ENCODE measurements at regions not wholly inside any gene's neighbourhood (a gene's known extent, or its start where the extent isn't known, plus 50 kb on each side); places are given as distances from the start of the nearest gene placed in this dataset.

GRCh38 chr1:104136621-104137020 lies 386.9 kb downstream of the AMY1C start:
- TF ChIP-seq CTCF (conservative IDR thresholded peaks at IDR 0.05; ENCODE audit: low read length), result no peak
- DNase-seq (ENCODE audit: low read depth), result no peak

GRCh38 chr1:104156738-104157137 lies 407.0 kb downstream of the AMY1C start:
- no peak for TF ChIP-seq CTCF (conservative IDR thresholded peaks at IDR 0.05; ENCODE audit: low read length)
- DNase-seq (ENCODE audit: low read depth), result no peak
- no peak overlapping the region for H3K4me3 ChIP-seq (ENCODE audit: low read length)

More at GRCh38 chr1:104136621-104137020, 386.9 kb downstream of the AMY1C start:
- no peak overlapping the region for H3K4me3 ChIP-seq (ENCODE audit: low read length)

DNA sequence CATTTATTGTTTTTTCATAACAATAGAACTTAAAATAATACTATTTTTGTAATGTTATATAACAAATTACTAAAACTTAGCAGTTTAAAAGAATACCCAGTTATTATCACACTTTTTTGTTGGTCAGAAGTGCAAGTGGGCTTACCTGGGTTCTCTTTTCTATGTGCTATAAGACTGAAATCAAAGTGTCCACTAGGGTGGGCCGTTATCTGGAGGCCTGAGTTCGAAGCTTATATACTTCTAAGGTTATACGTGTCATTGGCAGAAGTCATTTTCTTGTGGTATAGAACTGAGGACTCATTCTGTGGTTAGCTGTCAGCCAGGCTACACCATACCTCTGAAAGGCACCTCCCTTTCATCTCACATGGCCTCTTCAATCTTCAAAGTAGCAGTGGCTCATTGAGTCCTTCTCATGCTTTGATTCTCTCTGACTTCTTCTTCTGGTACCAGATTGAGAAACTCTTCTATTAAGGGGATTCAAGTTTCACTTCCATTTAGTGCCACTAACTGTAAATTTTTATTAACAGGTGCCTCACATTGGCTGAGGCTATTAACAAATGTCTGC lies 414.3 kb downstream of the AMY1C start:
- H3K4me3 ChIP-seq (ENCODE audit: low read length), result no peak overlapping the region
- DNase-seq (ENCODE audit: low read depth), result no peak
- TF ChIP-seq CTCF (conservative IDR thresholded peaks at IDR 0.05; ENCODE audit: low read length), result no peak

DNA sequence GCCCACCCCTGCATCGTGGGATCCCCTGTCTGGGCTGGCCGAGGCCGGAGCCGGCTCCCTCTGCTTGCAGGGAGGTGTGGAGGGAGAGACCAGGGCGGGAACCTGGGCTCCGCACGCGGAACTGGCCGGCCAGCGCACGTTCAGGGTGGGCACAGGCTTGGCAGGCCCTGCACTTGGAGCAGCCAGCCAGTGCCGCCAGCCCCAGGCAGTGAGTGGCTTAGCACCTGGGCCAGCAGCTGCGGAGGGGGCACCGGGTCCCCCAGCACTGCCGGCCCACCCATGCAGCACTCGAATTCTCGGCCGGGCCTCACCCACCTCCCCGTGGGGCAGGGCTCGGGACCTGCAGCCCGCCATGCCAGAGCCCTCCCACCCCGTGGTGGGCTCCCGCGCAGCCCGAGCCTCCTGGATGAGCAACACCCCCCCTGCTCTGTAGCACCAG lies 422.6 kb downstream of the AMY1C start:
- no peak for DNase-seq (ENCODE audit: low read depth)
- no peak overlapping the region for H3K4me3 ChIP-seq (ENCODE audit: low read length)
- no peak for TF ChIP-seq CTCF (conservative IDR thresholded peaks at IDR 0.05; ENCODE audit: low read length)

DNA sequence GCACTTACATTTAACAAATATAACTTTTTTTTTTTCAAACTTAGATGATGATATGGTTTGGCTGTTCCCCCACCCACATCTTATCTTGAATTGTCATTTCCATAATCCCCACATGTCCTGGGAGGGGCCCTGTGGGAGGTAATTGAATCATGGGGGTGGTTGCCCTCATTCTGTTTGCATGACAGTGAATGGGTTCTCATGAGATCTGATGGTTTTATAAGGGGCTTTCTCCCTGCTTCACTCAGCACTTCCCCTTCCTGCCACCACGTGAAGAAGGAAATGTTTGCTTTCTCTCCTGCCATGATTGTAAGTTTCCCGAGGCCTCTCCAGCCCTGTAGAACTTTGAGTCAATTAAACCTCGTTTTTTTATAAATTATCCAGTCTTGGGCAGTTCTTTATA lies 432.6 kb downstream of the AMY1C start:
- DNase-seq (ENCODE audit: low read depth), result no peak
- H3K4me3 ChIP-seq (ENCODE audit: low read length), result no peak overlapping the region
- TF ChIP-seq CTCF (conservative IDR thresholded peaks at IDR 0.05; ENCODE audit: low read length), result no peak

DNA sequence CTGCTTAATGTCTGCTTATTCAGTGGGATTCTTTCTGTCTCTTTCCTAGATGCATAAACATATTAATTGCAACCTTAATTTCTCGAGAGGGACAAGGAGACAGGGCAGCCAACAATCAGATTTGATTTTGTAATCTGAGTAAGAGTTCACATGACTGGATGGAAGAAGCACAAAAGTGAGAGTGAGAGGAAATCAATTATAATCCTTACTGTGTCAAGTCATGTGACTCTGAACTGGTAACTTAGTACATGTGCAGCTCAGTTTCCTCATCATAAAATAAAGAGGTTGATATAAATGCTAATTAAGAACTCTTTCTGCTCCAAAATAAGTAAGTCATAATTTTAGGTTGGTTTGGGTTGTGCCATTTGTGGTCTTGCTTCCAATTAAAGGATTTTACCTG lies 439.5 kb downstream of the AMY1C start:
- no peak for TF ChIP-seq CTCF (conservative IDR thresholded peaks at IDR 0.05; ENCODE audit: low read length)
- H3K4me3 ChIP-seq (ENCODE audit: low read length), result no peak overlapping the region
- no peak for DNase-seq (ENCODE audit: low read depth)

GRCh38 chr1:104190821-104191220 lies 441.1 kb downstream of the AMY1C start:
- TF ChIP-seq CTCF (conservative IDR thresholded peaks at IDR 0.05; ENCODE audit: low read length), result no peak
- no peak for DNase-seq (ENCODE audit: low read depth)
- no peak overlapping the region for H3K4me3 ChIP-seq (ENCODE audit: low read length)
